ENCODE measurements at regions not wholly inside any gene's neighbourhood (a gene's known extent, or its start where the extent isn't known, plus 50 kb on each side); places are given as distances from the start of the nearest gene placed in this dataset.
A peak's percentile ranks its signal among the peaks of the same experiment; 100 is the strongest.
"Not testable (repeated sequence)": the region's sequence is repeated elsewhere in the genome, so short reads cannot be mapped to it uniquely, and the experiment has no call there.

- not testable (repeated sequence) for DNase-seq (ENCODE audit: low spot score)
These were observed 263.2 kb upstream of the SEMA3C start for GRCh38 chr7:81182056-81182455.

DNA sequence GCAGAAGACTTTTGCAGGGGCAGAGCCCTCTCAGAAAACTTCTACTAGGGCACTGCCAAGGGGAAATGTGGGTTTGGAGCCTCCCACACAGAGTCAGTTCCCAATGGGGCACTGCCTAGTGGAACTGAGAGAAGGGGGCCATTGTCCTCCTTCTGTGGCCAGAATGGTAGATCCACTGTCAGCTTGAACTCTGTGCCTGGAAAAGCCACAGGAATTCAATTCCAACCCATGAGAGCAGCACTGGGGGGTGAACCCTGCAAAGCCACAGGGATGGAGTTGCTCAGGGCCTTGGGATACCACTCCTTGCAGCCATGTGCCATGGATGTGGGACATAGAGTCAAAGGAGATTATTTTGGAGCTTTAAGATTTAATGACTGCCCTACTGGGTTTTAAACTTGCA, 262.2 kb upstream of the SEMA3C start:
- no peak for DNase-seq (ENCODE audit: low spot score)

- peak; percentile 12 for DNase-seq (ENCODE audit: low spot score)
These were observed 261.7 kb upstream of the SEMA3C start for GRCh38 chr7:81180573-81180972.

- DNase-seq (ENCODE audit: low spot score): peak; percentile 7
These were observed 256.6 kb upstream of the SEMA3C start for GRCh38 chr7:81175275-81175940.

DNA sequence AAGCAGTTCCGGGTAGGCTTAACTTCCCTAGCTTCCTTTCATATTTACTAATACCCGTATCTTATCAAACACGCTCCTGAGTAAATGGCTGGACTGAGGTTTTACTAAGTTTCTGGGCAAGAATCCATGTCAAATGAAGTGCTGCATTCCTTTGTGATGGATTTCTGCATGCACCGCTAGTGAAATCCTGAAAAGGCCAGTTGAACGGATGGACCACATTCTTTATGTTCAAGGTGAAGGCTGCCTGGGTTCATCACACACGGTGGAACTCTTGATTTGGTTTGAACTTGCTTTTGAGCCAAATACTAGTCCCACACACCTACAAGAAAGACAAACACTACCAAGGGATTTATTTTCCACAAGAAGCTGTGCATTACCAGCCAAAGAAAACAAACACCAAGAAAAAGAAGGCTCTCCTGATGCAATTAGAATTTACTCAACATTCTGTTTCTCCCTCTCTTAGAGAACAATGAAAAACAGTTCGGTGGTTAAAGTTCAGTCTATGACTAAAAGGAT, 255.0 kb upstream of the SEMA3C start:
- peak; percentile 21 for DNase-seq (ENCODE audit: low spot score)

DNA sequence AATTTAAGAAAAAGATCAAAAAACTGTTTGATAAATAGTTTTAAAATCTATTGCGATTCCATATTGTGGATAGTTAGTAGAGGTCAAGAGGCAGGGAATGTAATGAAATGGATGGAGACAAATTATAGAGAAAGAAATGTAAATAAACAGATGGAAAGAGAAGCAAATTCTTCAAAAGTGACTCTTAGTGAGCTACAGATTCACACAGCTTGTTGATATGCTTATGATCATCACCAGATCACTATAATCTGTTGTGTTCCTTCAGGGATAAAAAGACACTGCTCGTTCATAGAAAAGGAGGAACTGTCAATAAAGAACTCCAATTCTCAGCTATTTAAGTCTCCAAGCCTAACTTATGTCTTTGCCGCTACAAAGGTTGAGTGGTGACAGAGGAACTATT, 251.4 kb upstream of the SEMA3C start:
- no peak for DNase-seq (ENCODE audit: low spot score)

- DNase-seq (ENCODE audit: low spot score): no peak
These were observed 249.1 kb upstream of the SEMA3C start for GRCh38 chr7:81167934-81168333.

GRCh38 chr7:81165070-81165469, 246.2 kb upstream of the SEMA3C start:
- DNase-seq (ENCODE audit: low spot score): no peak

- DNase-seq (ENCODE audit: low spot score): no peak
These were observed 244.1 kb upstream of the SEMA3C start for GRCh38 chr7:81162771-81163525.

- DNase-seq (ENCODE audit: low spot score): no peak
These were observed 243.4 kb upstream of the SEMA3C start for GRCh38 chr7:81162234-81162633.

GRCh38 chr7:81161451-81162075, 242.7 kb upstream of the SEMA3C start:
- peak; percentile 38 for DNase-seq (ENCODE audit: low spot score)

- no peak for DNase-seq (ENCODE audit: low spot score)
These were observed 240.6 kb upstream of the SEMA3C start for GRCh38 chr7:81159402-81159801.

DNA sequence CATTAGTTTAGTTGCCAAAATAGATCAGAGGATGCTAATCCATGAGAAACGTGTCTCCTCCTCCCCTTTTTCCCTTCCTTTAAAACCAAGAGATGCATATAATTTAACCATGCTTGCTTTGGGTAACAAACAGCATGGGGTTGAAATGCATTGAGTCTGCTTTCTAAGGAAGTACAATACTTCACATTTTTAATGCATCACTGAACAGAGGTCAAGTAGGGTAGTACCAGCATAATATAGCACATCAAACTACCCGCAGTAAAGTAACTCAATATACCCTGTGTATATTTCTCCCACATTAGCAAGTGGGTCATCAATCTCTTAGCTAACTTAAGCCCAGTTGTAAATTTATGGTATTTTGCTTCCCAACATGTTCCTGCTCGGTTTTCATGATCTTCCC, 239.3 kb upstream of the SEMA3C start:
- peak; percentile 8 for DNase-seq (ENCODE audit: low spot score)

- no peak for DNase-seq (ENCODE audit: low spot score)
These were observed 237.0 kb upstream of the SEMA3C start for GRCh38 chr7:81155654-81156373.

DNA sequence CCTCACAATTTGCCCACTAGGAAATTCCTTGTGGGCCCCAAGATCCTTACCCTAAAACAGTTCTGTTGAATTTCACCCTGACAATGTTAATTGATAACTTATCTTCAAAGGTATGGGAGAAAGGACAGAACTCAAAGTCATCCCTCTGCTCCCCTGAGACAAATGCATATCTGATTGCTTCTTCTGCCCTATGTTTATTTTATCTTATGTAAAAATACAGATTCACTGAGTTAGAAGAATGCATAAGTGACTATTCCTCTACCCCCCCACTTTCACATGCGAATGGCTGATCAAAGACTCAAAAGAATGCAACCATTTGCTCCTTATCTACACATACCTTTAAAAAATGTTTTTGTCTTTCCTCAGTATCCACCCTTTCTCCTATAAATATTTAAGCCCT, 235.7 kb upstream of the SEMA3C start:
- DNase-seq (ENCODE audit: low spot score): no peak

- DNase-seq (ENCODE audit: low spot score): not testable (repeated sequence)
These were observed 234.1 kb upstream of the SEMA3C start for GRCh38 chr7:81152925-81153324.

DNA sequence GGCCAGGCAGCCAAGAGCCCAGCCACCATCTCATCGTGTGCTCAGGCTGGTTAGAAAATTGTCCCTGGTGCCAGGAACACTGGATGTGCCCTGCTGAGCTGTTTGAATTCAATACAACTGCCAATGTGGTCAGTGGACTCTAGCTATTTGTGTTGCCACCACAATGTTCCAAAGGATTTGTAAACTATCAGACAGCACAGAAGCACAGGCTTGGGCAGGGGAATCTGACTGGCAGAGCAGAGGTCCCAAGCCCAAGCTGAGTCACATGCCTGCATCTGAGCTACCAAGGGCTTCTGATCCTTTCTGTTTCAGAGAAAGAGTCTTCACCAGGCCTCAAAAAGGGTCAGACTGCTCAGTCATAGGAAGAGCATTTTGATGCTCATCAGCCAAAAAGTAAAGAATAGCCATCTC, 232.1 kb upstream of the SEMA3C start:
- no peak for DNase-seq (ENCODE audit: low spot score)

DNA sequence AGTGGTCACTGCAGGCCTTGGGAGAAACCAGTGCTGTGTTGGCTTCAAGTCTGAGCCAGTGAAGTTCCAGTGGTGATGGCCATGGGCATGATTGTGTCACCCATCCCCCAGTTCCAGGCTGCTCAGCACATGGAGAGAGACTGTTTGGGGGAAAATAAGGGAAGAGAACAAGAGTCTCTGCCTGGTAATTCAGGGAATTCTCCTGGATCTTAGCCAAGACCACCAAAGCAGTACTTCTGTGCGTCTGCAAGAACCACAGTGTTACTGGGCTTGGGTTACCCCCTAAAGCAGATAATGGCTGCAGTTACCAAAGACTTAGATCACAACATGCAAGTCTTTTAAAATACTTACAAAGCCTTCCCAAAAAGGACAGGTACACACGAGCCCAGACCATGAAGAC, 225.0 kb upstream of the SEMA3C start:
- DNase-seq (ENCODE audit: low spot score): no peak

GRCh38 chr7:81141257-81142205, 222.7 kb upstream of the SEMA3C start:
- not testable (repeated sequence) for DNase-seq (ENCODE audit: low spot score)

GRCh38 chr7:81140775-81141174, 221.9 kb upstream of the SEMA3C start:
- DNase-seq (ENCODE audit: low spot score): no peak

- no peak for DNase-seq (ENCODE audit: low spot score)
These were observed 221.4 kb upstream of the SEMA3C start for GRCh38 chr7:81140252-81140651.
